ENCODE measurements at regions not wholly inside any gene's neighbourhood (a gene's known extent, or its start where the extent isn't known, plus 50 kb on each side); places are given as distances from the start of the nearest gene placed in this dataset.

- Histone ChIP-seq H4K20me1 (ENCODE audit: control insufficient read depth, extremely low read depth, insufficient read depth, low read length) (no peaks in the 10 kb centered on the region), H3K9me1 (ENCODE audit: control insufficient read depth, extremely low read depth, insufficient read depth, low read length) (no peaks in the 10 kb centered on the region), H3K27me3 (ENCODE audit: control insufficient read depth, extremely low read depth, insufficient read depth, low read length) (no peaks in the 10 kb centered on the region), H3K9ac (ENCODE audit: control insufficient read depth, extremely low read depth, insufficient read depth, low read length) (no peak overlapping the region), H3K4me1 (ENCODE audit: control insufficient read depth, extremely low read depth, insufficient read depth, low read length) (no peaks in the 10 kb centered on the region), H3K4me2 (ENCODE audit: control insufficient read depth, extremely low read depth, insufficient read depth, low read depth, low read length) (no peak overlapping the region), H3K79me2 (ENCODE audit: control insufficient read depth, insufficient read depth, low read length) (no peaks in the 10 kb centered on the region), H3K4me3 (ENCODE audit: control insufficient read depth in 2 of 3, extremely low read depth in 1 of 3, insufficient read depth in 2 of 3, low read depth in 1 of 3, low read length in 3 of 3) (no peak overlapping the region), H3K27ac (ENCODE audit: control insufficient read depth, insufficient read depth, low read length) (no peak overlapping the region), H2AFZ (ENCODE audit: control insufficient read depth, low read length) (no peak overlapping the region), H3K36me3 (ENCODE audit: control insufficient read depth in 2 of 2, extremely low read depth in 1 of 2, insufficient read depth in 2 of 2, low read length in 2 of 2) (no peaks in the 10 kb centered on the region), H3K9me3 (ENCODE audit: control insufficient read depth, low read depth, low read length) (no peaks in the 10 kb centered on the region)
- no peak for TF ChIP-seq EZH2 (IDR thresholded peaks at IDR 0.05; ENCODE audit: low read length)
- TF ChIP-seq CTCF (optimal IDR thresholded peaks at IDR 0.05 in 1 of 3, IDR thresholded peaks at IDR 0.05 in 1 of 3, conservative IDR thresholded peaks at IDR 0.05 in 1 of 3; ENCODE audit: extremely low read depth in 1 of 3, insufficient read depth in 2 of 3, low read length in 3 of 3): no peak
- dilution Hi-C loops (cut with MboI; ENCODE audit: extremely low pct_ligation_motif_present, low sequenced_read_pairs): no loop called here
- no peak for DNase-seq (ENCODE audit: low read depth, low spot score)
- FAIRE-seq: no peak
These were observed 123.6 kb upstream of the LHX8 start for GRCh38 chr1:75010547-75010946.

- no peaks in the 10 kb centered on the region for H4K20me1 ChIP-seq (ENCODE audit: control insufficient read depth, extremely low read depth, insufficient read depth, low read length)
- H2AFZ ChIP-seq (ENCODE audit: control insufficient read depth, low read length): no peak overlapping the region
- H3K27me3 ChIP-seq (ENCODE audit: control insufficient read depth, extremely low read depth, insufficient read depth, low read length): no peaks in the 10 kb centered on the region
- no peaks in the 10 kb centered on the region for H3K4me1 ChIP-seq (ENCODE audit: control insufficient read depth, extremely low read depth, insufficient read depth, low read length)
- H3K4me3 ChIP-seq (ENCODE audit: control insufficient read depth in 2 of 3, extremely low read depth in 1 of 3, insufficient read depth in 2 of 3, low read depth in 1 of 3, low read length in 3 of 3): no peak overlapping the region
- H3K4me2 ChIP-seq (ENCODE audit: control insufficient read depth, extremely low read depth, insufficient read depth, low read depth, low read length): no peak overlapping the region
- dilution Hi-C loops (cut with MboI; ENCODE audit: extremely low pct_ligation_motif_present, low sequenced_read_pairs): no loop called here
- no peak for FAIRE-seq
- no peaks in the 10 kb centered on the region for H3K36me3 ChIP-seq (ENCODE audit: control insufficient read depth in 2 of 2, extremely low read depth in 1 of 2, insufficient read depth in 2 of 2, low read length in 2 of 2)
- no peak overlapping the region for H3K9ac ChIP-seq (ENCODE audit: control insufficient read depth, extremely low read depth, insufficient read depth, low read length)
- H3K79me2 ChIP-seq (ENCODE audit: control insufficient read depth, insufficient read depth, low read length): no peaks in the 10 kb centered on the region
- no peak for DNase-seq (ENCODE audit: low read depth, low spot score)
- H3K9me1 ChIP-seq (ENCODE audit: control insufficient read depth, extremely low read depth, insufficient read depth, low read length): no peaks in the 10 kb centered on the region
- TF ChIP-seq CTCF (optimal IDR thresholded peaks at IDR 0.05 in 1 of 3, IDR thresholded peaks at IDR 0.05 in 1 of 3, conservative IDR thresholded peaks at IDR 0.05 in 1 of 3; ENCODE audit: extremely low read depth in 1 of 3, insufficient read depth in 2 of 3, low read length in 3 of 3) (no peak), EZH2 (IDR thresholded peaks at IDR 0.05; ENCODE audit: low read length) (no peak)
- H3K27ac ChIP-seq (ENCODE audit: control insufficient read depth, insufficient read depth, low read length): no peak overlapping the region
- H3K9me3 ChIP-seq (ENCODE audit: control insufficient read depth, low read depth, low read length): no peaks in the 10 kb centered on the region
These were observed 119.9 kb upstream of the LHX8 start for GRCh38 chr1:75014250-75014649.
